Neural progenitor cell (in vitro differentiated cells): ENCODE measurements at regions not wholly inside any gene's neighbourhood (a gene's known extent, or its start where the extent isn't known, plus 50 kb on each side); places are given as distances from the start of the nearest gene placed in this dataset.

Source experiments
- DNase-seq: peaks from one replicate; pipeline ENCODE4 v3.0.0-alpha.2; 2016; ENCODE audit warnings: low spot score
- H2AFZ ChIP-seq: fragments of 200-600 bp; sonication (generic); replicated peaks from 2 replicates; pipeline ENCODE4 v1.6.1; 2016; ENCODE audit warnings: antibody characterized with exemption
- H3F3A ChIP-seq: fragments of 200-600 bp; sonication (generic); 2 replicates; pipeline ENCODE4 v1.6.1; 2016; ENCODE audit warnings: antibody characterized with exemption, low read depth
- H3K27ac ChIP-seq: fragments of 200-600 bp; sonication (generic); 2 replicates; pipeline ENCODE4 v1.5.1; 2016; ENCODE audit warnings: mild to moderate bottlenecking
- H3K27me3 ChIP-seq: fragments of 200-600 bp; sonication (generic); 2 replicates; pipeline ENCODE4 v1.6.1; 2016; ENCODE audit warnings: mild to moderate bottlenecking, moderate library complexity
- H3K36me3 ChIP-seq: fragments of 200-600 bp; sonication (generic); 2 replicates; pipeline ENCODE4 v1.5.1; 2016
- H3K4me1 ChIP-seq: fragments of 200-600 bp; sonication (generic); 2 replicates; pipeline ENCODE4 v1.6.1; 2016; ENCODE audit warnings: mixed run types
- H3K4me2 ChIP-seq: fragments of 200-600 bp; sonication (generic); 2 replicates; pipeline ENCODE4 v1.6.1; 2016
- H3K4me3 ChIP-seq: fragments of 200-600 bp; sonication (generic); 2 replicates; pipeline ENCODE4 v1.5.1; 2016
- H3K79me2 ChIP-seq: fragments of 200-600 bp; sonication (generic); 2 replicates; pipeline ENCODE4 v1.6.1; 2016; ENCODE audit warnings: low read depth
- H3K9ac ChIP-seq: fragments of 200-600 bp; sonication (generic); 2 replicates; pipeline ENCODE4 v1.6.1; 2016
- H3K9me3 ChIP-seq: fragments of 200-600 bp; sonication (generic); 2 replicates; pipeline ENCODE4 v1.5.1; 2016; ENCODE audit warnings: low read depth
- H4K20me1 ChIP-seq: fragments of 200-600 bp; sonication (generic); 2 replicates; pipeline ENCODE4 v1.6.1; 2016; ENCODE audit warnings: low read depth
- H3K27ac Mint-ChIP-seq: 3 replicates; pipeline ENCODE4 v1.8.0; 2021; ENCODE audit warnings: mixed read lengths
- H3K27me3 Mint-ChIP-seq: 2 replicates; pipeline ENCODE4 v1.8.0; 2022; ENCODE audit warnings: low read depth, mild to moderate bottlenecking, inconsistent platforms, moderate library complexity, mixed read lengths; ENCODE audit not compliant: insufficient read depth
- H3K36me3 Mint-ChIP-seq: 3 replicates; pipeline ENCODE4 v1.8.0; 2021; ENCODE audit warnings: mixed read lengths
- H3K4me1 Mint-ChIP-seq: 3 replicates; pipeline ENCODE4 v1.8.0; 2021; ENCODE audit warnings: mixed read lengths
- H3K4me3 Mint-ChIP-seq: 3 replicates; pipeline ENCODE4 v1.8.0; 2021; ENCODE audit warnings: mild to moderate bottlenecking, moderate library complexity, mixed read lengths
- H3K9me3 Mint-ChIP-seq: 3 replicates; pipeline ENCODE4 v1.8.0; 2020; ENCODE audit warnings: mixed read lengths
- EZH2 ChIP-seq: fragments of 200-600 bp; sonication (generic); IDR thresholded peaks from 2 replicates; pipeline ENCODE4 v1.6.1; 2017; ENCODE audit warnings: antibody characterized with exemption, mild to moderate bottlenecking, moderate library complexity
- EZH2phosphoT487 ChIP-seq: fragments of 200-600 bp; sonication (generic); IDR thresholded peaks from 2 replicates; pipeline ENCODE4 v1.6.1; 2017; ENCODE audit warnings: antibody characterized with exemption
- TF ChIP-seq, protein P1 (sequence below): fragments of 200-600 bp; sonication (generic); IDR thresholded peaks from 2 replicates; pipeline ENCODE4 v1.5.1; 2017; ENCODE audit warnings: antibody characterized with exemption, mild to moderate bottlenecking

DNA sequence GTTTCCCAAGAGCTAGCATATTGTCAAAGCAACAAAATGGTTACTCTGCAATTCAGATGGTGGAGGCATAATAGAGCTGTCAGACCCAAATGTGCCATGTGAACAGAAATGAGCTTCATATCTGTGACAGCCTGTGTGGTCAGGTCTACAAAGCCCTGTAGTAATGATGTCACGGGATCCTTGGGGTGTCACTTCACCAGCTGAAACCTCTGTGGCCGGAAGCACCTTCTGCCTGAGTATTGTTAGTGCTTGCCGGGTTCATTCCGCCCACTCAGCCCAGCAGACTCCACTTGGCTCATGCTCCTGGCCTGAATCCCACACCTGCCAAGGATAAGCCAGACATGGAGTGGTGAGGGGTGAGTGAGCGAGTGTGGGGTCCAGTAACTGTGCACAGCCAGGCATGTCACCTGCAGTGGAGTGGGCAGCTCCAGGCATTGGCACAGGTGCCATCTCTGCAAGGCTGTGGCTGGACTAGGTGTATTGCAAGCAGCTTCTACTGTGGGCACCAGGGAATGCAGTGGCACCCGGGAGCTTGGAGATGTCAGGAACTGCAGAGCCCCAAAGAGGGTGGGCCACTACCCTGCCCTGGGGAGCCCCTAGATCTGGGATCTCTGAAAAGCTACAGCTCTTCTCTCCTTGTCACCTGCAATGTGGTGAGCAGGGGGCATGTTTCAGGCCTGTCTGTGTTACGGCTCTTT is 341.9 kb upstream of the CHRM2 start:
- H2AFZ ChIP-seq: no peak overlapping the region

DNA sequence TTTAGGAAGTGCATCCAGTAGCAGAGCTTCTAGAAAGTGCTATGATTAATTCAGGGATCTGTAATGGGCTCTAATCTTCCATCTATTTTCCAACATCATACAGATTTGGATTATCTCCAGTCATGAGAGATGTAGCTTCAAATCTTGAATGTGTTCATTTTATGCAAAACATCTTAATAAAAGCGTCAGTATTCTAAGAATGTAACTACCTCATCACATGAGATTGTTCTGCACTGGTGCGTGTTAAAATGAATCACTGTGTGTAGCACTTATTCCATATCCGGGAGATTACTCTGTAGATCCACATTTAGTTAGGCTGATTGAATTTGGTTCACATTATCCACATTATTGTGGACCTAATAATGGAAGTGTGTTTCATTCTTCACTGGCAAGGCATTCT is 344.9 kb upstream of the CHRM2 start:
- peaks cover 4% of the 10 kb centered on the region for H3K4me1 Mint-ChIP-seq
- Histone ChIP-seq H3K9me3 (no peaks in the 10 kb centered on the region), H3K79me2 (no peaks in the 10 kb centered on the region), H3K27me3 (no peaks in the 10 kb centered on the region), H2AFZ (no peak overlapping the region), H4K20me1 (no peaks in the 10 kb centered on the region), H3K4me1 (no peaks in the 10 kb centered on the region), H3K36me3 (no peaks in the 10 kb centered on the region), H3K27ac (no peak overlapping the region), H3K4me2 (no peak overlapping the region), H3K4me3 (no peak overlapping the region), H3K9ac (no peak overlapping the region), H3F3A (no peaks in the 10 kb centered on the region)
- no peak overlapping the region for H3K27ac Mint-ChIP-seq
- no peaks in the 10 kb centered on the region for H3K9me3 Mint-ChIP-seq
- no peak for TF ChIP-seq EZH2
- TF ChIP-seq, protein P1, sequence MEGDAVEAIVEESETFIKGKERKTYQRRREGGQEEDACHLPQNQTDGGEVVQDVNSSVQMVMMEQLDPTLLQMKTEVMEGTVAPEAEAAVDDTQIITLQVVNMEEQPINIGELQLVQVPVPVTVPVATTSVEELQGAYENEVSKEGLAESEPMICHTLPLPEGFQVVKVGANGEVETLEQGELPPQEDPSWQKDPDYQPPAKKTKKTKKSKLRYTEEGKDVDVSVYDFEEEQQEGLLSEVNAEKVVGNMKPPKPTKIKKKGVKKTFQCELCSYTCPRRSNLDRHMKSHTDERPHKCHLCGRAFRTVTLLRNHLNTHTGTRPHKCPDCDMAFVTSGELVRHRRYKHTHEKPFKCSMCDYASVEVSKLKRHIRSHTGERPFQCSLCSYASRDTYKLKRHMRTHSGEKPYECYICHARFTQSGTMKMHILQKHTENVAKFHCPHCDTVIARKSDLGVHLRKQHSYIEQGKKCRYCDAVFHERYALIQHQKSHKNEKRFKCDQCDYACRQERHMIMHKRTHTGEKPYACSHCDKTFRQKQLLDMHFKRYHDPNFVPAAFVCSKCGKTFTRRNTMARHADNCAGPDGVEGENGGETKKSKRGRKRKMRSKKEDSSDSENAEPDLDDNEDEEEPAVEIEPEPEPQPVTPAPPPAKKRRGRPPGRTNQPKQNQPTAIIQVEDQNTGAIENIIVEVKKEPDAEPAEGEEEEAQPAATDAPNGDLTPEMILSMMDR: no peak
- no peak for TF ChIP-seq EZH2phosphoT487
- H3K27me3 Mint-ChIP-seq: no peaks in the 10 kb centered on the region
- DNase-seq: no peak
- H3K4me3 Mint-ChIP-seq: no peak overlapping the region
- H3K36me3 Mint-ChIP-seq: no peaks in the 10 kb centered on the region

More for the DNA sequence above, 341.9 kb upstream of the CHRM2 start:
- Histone ChIP-seq H3K27me3 (no peaks in the 10 kb centered on the region), H3K9ac (no peak overlapping the region), H3K4me2 (no peak overlapping the region), H3K79me2 (no peaks in the 10 kb centered on the region), H4K20me1 (no peaks in the 10 kb centered on the region), H3K4me1 (no peaks in the 10 kb centered on the region), H3K9me3 (no peaks in the 10 kb centered on the region), H3K27ac (no peak overlapping the region), H3K4me3 (no peak overlapping the region), H3K36me3 (no peaks in the 10 kb centered on the region), H3F3A (no peaks in the 10 kb centered on the region)
- no peaks in the 10 kb centered on the region for H3K9me3 Mint-ChIP-seq
- TF ChIP-seq, protein P1: no peak
- TF ChIP-seq EZH2phosphoT487: no peak
- no peak for TF ChIP-seq EZH2
- H3K36me3 Mint-ChIP-seq: no peaks in the 10 kb centered on the region
- no peak overlapping the region for H3K4me3 Mint-ChIP-seq
- peaks cover 4% of the 10 kb centered on the region for H3K4me1 Mint-ChIP-seq
- no peak for DNase-seq
- no peak overlapping the region for H3K27ac Mint-ChIP-seq
- peaks cover 2% of the 10 kb centered on the region for H3K27me3 Mint-ChIP-seq

DNA sequence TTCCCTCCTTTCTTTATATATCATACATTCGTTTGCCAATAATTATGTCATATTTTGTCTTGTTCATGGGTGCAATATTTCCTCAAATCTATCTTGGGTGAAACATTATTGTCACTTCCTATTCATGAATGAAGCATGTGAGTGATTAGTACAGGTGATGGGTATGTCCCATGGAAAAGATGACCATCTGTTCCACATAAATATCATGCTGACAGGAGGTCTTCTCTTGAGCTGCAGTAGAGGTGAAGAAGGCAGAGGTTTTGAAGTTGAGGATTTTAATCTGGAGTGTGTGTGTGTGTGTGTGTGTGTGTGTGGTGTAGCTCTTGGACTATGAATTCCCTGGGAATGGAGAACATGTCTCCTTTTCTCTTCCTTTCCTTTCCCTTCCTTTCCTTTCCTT is 350.5 kb upstream of the CHRM2 start:
- no peak for DNase-seq
- Histone ChIP-seq H3K27ac (no peak overlapping the region), H3K36me3 (no peaks in the 10 kb centered on the region), H3K9ac (no peak overlapping the region), H4K20me1 (no peaks in the 10 kb centered on the region), H3K4me2 (no peak overlapping the region), H2AFZ (no peak overlapping the region), H3K79me2 (no peaks in the 10 kb centered on the region), H3K4me3 (no peak overlapping the region), H3K27me3 (no peaks in the 10 kb centered on the region), H3K4me1 (peaks cover 4% of the 10 kb centered on the region), H3F3A (no peaks in the 10 kb centered on the region), H3K9me3 (no peaks in the 10 kb centered on the region)
- H3K9me3 Mint-ChIP-seq: no peaks in the 10 kb centered on the region
- no peaks in the 10 kb centered on the region for H3K27me3 Mint-ChIP-seq
- H3K27ac Mint-ChIP-seq: no peak overlapping the region
- H3K36me3 Mint-ChIP-seq: no peaks in the 10 kb centered on the region
- H3K4me3 Mint-ChIP-seq: no peak overlapping the region
- peaks cover 9% of the 10 kb centered on the region for H3K4me1 Mint-ChIP-seq
- TF ChIP-seq EZH2 (no peak), EZH2phosphoT487 (no peak)
- TF ChIP-seq, protein P1: no peak
